HL-60/S4 treated with retinoic acid at 250 ng/mL for 4 days and 3 days (cell line): ENCODE measurements at regions not wholly inside any gene's neighbourhood (a gene's known extent, or its start where the extent isn't known, plus 50 kb on each side); places are given as distances from the start of the nearest gene placed in this dataset.
"Not testable (repeated sequence)": the region's sequence is repeated elsewhere in the genome, so short reads cannot be mapped to it uniquely, and the experiment has no call there.

ENCODE experiments used
- in situ Hi-C: fragments of 300-500 bp; cut with MboI; formaldehyde crosslinking; loops from 2 replicates; pipeline ENCODE4 v1.7.0; 2022; ENCODE audit warnings: low sequenced_read_pairs

- in situ Hi-C loops, result no loop called here
Measured at GRCh38 chr12:131333621-131334440, 377.1 kb upstream of the SFSWAP start.

- in situ Hi-C loops, result no loop called here
Measured at GRCh38 chr12:131334835-131335234, 376.1 kb upstream of the SFSWAP start.

DNA sequence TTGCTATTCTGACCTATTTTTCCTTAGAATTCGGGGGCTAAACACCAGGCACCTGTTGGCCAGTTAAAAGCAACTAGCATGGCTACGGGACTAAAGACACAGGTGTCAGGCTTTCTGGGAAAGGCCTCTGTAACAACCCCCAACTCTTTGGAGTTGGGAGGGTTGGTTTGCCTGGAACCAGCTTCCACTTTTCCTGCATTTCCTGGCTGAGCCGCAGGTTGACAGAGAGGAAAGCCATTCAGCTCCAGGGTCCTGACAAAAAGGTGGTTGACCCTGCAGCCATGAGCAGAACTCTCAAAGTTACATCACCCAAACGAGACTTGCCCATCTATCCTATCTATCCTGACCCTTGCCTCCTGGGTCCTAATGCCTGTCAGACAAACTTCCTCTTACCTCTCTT, 375.4 kb upstream of the SFSWAP start:
- in situ Hi-C loops, result no loop called here

GRCh38 chr12:131337861-131338260, 373.0 kb upstream of the SFSWAP start:
- in situ Hi-C loops, result not testable (repeated sequence)

DNA sequence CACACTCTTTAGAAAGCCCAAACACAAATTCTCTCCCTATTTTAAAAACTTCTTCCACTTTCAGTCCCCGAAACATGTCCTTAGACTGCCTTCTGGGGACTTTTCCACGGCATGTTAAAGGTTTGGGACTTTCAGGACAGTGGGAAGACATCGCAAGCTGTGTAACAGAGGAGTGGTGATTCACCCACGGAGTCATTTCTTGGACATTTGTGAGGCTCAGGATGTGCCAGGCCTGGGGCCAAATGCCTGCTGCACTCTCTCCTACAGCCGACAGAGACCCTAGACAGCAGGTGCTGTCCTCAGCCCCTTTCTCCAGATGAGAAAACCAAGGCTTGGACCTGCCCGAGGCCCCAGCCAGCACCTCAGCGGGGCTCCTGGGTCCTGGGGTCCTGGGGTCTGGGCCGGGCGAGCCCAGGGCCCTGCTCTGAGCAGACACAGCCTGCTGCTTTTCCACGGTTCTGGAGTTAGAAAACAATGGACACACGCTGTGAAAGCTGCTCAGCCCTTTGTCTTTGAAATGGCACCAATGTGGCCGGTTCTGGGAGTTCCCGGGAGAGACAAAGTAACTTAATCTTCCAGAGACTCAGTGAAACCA, 370.2 kb upstream of the SFSWAP start:
- in situ Hi-C loops, result no loop called here

DNA sequence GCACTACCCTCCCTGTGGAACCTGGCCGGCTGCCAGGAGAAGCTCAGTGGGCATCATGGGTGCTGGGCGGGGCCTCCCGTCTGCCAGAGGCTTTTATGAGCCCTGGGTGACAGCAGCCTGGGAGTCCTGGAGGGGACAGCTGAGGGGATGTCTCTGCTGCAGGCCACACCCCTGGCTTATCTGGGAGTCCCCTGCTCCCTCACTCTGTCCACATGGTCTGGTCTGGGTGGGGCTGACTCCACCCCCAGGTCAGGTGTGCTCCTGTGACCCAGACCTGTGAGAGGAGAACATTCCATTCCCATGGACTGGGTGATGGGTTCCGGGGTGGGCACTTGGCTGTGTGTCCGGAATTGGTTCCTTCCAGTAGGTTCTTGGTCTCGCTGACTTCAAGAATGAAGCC, 369.3 kb upstream of the SFSWAP start:
- in situ Hi-C loops, result not testable (repeated sequence)

- in situ Hi-C loops, result not testable (repeated sequence)
Measured at GRCh38 chr12:131343436-131343835, 367.5 kb upstream of the SFSWAP start.

GRCh38 chr12:131344715-131345520, 366.0 kb upstream of the SFSWAP start:
- in situ Hi-C loops, result not testable (repeated sequence)

GRCh38 chr12:131345521-131346436, 365.1 kb upstream of the SFSWAP start:
- in situ Hi-C loops, result no loop called here

GRCh38 chr12:131346555-131347344, 364.1 kb upstream of the SFSWAP start:
- in situ Hi-C loops, result no loop called here

GRCh38 chr12:131347345-131347714, 363.6 kb upstream of the SFSWAP start:
- in situ Hi-C loops, result no loop called here

DNA sequence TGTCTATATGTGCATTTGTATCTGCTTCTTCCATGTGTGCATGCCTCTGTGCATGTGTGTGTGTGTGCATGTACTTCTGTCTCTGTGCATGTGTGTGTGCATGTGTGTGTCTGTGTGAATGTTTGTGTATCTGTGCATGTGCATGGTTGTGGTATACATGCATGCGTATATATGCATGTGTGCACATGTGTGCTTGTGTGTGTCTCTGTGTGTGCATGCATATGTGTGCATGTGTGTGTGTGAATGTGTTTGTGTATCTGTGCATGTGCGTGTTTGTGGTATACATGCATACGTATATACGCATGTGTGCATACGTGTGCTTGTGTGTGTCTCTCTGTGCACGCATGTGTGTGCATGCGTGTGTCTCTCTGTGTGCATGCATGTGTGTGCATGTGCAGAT, 363.2 kb upstream of the SFSWAP start:
- in situ Hi-C loops, result no loop called here

DNA sequence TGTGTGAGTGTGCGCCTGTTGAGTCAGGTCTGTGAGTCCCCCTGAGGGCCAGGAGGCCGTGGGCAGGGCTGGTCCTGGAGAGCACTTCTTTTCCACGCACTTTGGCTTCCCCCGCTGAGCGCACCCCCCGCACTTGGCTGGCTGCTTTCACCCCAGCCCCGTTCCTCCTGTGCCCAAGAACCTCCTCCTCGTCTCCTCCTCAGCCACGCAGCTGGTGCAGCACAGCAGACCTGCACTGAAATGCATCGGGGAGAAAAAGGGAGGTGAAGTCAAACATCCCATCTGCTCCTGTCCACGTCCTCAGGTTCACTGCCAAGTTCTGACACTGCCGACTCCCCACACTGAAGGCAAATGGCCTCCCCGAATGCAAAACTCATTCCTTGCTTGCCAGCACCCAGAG, 362.7 kb upstream of the SFSWAP start:
- in situ Hi-C loops, result no loop called here

DNA sequence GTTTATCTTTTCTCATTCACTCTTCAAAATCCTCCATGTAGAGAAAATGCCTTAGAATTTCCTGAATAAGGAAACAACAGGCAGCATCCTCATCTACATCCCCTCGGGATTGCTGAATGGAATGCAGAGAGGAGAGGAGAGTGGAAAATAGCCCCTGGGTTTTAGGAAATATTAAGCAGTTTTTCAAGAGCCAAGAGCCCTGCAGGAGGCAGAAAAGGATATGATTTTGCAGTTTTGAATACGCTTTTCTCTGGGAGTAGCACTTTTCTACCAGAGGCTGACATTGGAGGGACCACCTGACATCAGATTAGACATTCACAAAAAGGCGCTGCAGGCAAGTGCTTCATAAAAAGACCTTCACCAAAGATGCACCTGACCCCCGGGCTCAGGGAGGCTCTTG, 362.2 kb upstream of the SFSWAP start:
- in situ Hi-C loops, result no loop called here

GRCh38 chr12:131349397-131350127, 361.3 kb upstream of the SFSWAP start:
- in situ Hi-C loops, result no loop called here

- in situ Hi-C loops, result no loop called here
Measured at GRCh38 chr12:131350943-131351318, 360.0 kb upstream of the SFSWAP start.

DNA sequence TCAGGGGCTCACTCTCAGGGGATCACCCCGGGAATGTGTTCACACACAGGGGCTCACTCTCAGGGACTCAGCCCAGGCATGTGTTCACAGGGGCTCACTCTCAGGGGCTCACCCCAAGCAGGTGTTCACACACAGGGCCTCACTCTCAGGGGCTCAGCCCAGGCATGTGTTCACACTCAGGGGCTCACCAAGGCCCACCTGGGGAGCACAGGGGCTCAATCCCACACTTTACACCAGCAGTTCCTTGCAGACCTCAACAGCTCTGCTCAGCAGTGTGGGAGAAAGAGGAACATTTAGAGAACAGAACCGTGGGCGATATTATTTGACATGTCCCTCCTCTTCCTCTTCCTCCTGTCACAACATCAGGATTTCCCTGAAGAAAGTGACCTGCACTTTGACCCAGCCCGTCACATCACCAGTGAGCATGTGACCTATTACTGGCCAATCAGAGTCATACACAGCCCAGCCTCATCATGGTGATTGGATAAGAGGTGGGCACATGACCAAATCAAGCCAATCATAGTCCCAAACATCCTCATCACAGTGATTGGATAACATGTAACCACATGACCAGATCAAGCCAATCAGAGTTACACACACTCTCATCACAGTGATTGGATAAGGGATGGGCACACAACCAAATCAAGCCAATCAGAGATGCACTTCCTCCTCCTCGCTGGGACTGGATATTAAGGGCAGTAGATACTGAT, 359.4 kb upstream of the SFSWAP start:
- in situ Hi-C loops, result no loop called here

DNA sequence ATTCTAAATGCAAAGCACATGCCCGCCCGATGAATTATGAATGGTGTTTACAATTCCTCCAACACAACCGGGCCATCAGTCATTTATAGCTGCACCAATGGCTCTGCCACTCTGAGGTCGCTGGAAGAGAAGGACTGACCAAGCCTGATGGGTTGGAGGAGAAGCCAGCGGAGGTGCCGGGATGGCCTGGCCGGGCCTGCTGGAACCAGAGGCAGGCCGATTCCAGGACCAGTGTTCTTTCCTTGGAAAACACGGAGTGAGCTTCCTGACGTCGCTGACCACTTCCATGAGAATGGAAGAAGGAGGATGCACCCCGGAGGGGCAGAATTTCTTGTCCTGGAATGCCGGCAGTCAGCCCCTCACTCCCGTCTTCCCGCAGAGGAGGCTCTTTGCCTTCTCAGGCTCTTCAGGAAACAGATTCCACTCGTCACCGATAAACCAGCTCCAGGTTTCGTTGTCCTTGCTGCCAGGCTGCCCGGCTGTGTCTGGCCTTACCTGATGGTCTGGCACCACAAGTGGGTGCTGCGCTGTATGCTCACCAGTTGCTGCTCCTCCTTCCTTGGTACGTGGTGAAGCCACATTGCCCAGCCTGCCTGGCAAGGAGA, 358.5 kb upstream of the SFSWAP start:
- in situ Hi-C loops, result no loop called here
